Naive thymus-derived CD8-positive, alpha-beta T cell (primary cell): ENCODE measurements at regions not wholly inside any gene's neighbourhood (a gene's known extent, or its start where the extent isn't known, plus 50 kb on each side); places are given as distances from the start of the nearest gene placed in this dataset.
"Not testable (repeated sequence)": the region's sequence is repeated elsewhere in the genome, so short reads cannot be mapped to it uniquely, and the experiment has no call there.

Experiments
- ATAC-seq, 2 donors: fragments of 150-1000 bp; cut with Tn5 transposase in 1 of 2; sonication (Bioruptor Pico), chemical (Tn5 transposase) in 1 of 2; 1 replicate in 1 of 2; 2 replicates in 1 of 2; pipeline ENCODE4 v1.10.0; 2021; ENCODE audit warnings: mild to moderate bottlenecking in 2 of 2, moderate library complexity in 2 of 2
- POLR2A ChIA-PET: fragments of 350-600 bp; sonication (Branson Sonifier 250); formaldehyde crosslinking; loops from one replicate; lab custom pipeline; 2021; ENCODE audit warnings: antibody characterized with exemption; lab: Charles Lee
- DNase-seq, 10 donors: peaks; one replicate each; pipeline versions ENCODE4 v3.0.0 to v3.0.0-alpha.2; 2020 to 2022
- H3K27ac Mint-ChIP-seq, 10 donors: one replicate each; pipeline ENCODE4 v1.8.0; 2020 to 2022; ENCODE audit warnings: mild to moderate bottlenecking in 10 of 10, mixed read lengths in 10 of 10, moderate library complexity in 4 of 10, inconsistent platforms in 1 of 10
- H3K27me3 Mint-ChIP-seq, 5 donors: one replicate each; pipeline ENCODE4 v1.8.0; 2021 to 2022; ENCODE audit warnings: mixed read lengths in 5 of 5
- H3K36me3 Mint-ChIP-seq, 3 donors: one replicate each; pipeline ENCODE4 v1.8.0; 2020 to 2022; ENCODE audit warnings: mixed read lengths in 3 of 3, mild to moderate bottlenecking in 2 of 3, inconsistent platforms in 1 of 3
- H3K4me1 Mint-ChIP-seq, 4 donors: one replicate each; pipeline ENCODE4 v1.8.0; 2021 to 2022; ENCODE audit warnings: mixed read lengths in 4 of 4
- H3K4me3 Mint-ChIP-seq, 10 donors: one replicate each; pipeline ENCODE4 v1.8.0; 2020 to 2022; ENCODE audit warnings: mild to moderate bottlenecking in 10 of 10, mixed read lengths in 10 of 10, moderate library complexity in 6 of 10, inconsistent platforms in 1 of 10
- H3K9me3 Mint-ChIP-seq, 9 donors: one replicate each; pipeline ENCODE4 v1.8.0; 2020 to 2022; ENCODE audit warnings: mixed read lengths in 9 of 9, mild to moderate bottlenecking in 3 of 9, inconsistent platforms in 1 of 9, moderate library complexity in 1 of 9

DNA sequence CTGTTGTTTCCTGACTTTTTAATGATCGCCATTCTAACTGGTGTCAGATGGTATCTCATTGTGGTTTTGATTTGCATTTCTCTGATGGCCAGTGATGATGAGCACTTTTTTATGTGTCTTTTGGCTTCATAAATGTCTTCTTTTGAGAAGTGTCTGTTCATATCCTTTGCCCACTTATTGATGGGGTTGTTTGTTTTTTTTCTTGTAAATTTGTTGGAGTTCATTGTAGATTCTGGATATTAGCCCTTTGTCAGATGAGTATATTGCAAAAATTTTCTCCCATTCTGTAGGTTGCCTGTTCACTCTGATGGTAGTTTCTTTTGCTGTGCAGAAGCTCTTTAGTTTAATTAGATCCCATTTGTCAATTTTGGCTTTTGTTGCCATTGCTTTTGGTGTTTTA lies 1378.7 kb downstream of the FSCB start:
- DNase-seq, H3K4me1 Mint-ChIP-seq, H3K27me3 Mint-ChIP-seq, H3K36me3 Mint-ChIP-seq, H3K27ac Mint-ChIP-seq, H3K4me3 Mint-ChIP-seq, POLR2A ChIA-PET, ATAC-seq: not testable (repeated sequence)
- peaks cover 2 to 17% (median 7%) of the 10 kb centered on the region in 9 donors for H3K9me3 Mint-ChIP-seq

DNA sequence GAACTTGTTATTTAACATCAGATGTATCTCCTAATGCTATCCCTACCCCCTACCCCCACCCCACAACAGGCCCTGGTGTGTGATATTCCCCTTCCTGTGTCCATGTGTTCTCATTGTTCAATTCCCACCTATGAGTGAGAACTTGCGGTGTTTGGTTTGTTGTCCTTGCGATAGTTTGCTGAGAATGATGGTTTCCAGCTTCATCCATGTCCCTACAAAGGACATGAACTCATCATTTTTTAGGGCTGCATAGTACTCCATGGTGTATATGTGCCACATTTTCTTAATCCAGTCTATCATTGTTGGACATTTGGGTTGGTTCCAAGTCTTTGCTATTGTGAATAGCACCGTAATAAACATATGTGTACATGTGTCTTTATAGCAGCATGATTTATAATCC lies 1379.2 kb downstream of the FSCB start:
- H3K4me1 Mint-ChIP-seq, H3K27ac Mint-ChIP-seq, DNase-seq, POLR2A ChIA-PET, H3K27me3 Mint-ChIP-seq, ATAC-seq, H3K4me3 Mint-ChIP-seq, H3K36me3 Mint-ChIP-seq: not testable (repeated sequence)
- peaks cover 1 to 22% (median 7%) of the 10 kb centered on the region in 9 donors for H3K9me3 Mint-ChIP-seq

- Mint-ChIP-seq H3K27me3 (no peaks in the 10 kb centered on the region), H3K27ac (no peak overlapping the region), H3K4me1 (no peaks in the 10 kb centered on the region), H3K9me3 (peaks cover 3 to 20% (median 12%) of the 10 kb centered on the region in 9 donors), H3K36me3 (peaks cover 0 to 8% (median 0%) of the 10 kb centered on the region in 3 donors), H3K4me3 (no peak overlapping the region)
- POLR2A ChIA-PET: no interaction called here
- ATAC-seq (no peak), DNase-seq (no peak)
These were observed 1383.5 kb downstream of the FSCB start for GRCh38 chr14:43123544-43123943.

DNA sequence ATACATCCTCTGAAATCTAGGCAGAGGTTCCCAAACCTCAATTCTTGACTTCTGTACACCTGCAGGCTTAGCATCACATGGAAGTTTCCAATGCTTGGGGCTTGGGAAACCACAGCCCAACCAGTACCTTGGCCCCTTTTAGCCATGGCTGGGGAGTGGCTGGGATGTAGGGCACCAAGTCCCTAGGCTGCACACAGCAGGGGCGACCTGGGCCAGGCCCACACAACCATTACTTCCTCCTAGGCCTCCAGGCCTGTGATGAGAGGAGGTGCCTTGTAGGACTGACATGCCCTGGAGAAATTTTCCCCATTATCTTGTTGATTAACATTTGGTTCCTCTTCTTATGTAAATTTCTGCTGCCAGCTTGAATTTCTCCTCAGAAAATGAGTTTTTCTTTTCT lies 1387.4 kb downstream of the FSCB start:
- no peak overlapping the region for H3K4me3 Mint-ChIP-seq
- no peaks in the 10 kb centered on the region for H3K27me3 Mint-ChIP-seq

GRCh38 chr14:43116341-43116740 lies 1390.7 kb downstream of the FSCB start:
- H3K9me3 Mint-ChIP-seq: peaks cover 3 to 28% (median 12%) of the 10 kb centered on the region in 9 donors
- H3K27ac Mint-ChIP-seq: no peak overlapping the region
- H3K4me3 Mint-ChIP-seq: no peak overlapping the region
- DNase-seq: no peak
- H3K36me3 Mint-ChIP-seq: peaks cover 0 to 8% (median 0%) of the 10 kb centered on the region in 3 donors
- ATAC-seq: no peak
- POLR2A ChIA-PET: no interaction called here
- no peaks in the 10 kb centered on the region for H3K27me3 Mint-ChIP-seq
- no peaks in the 10 kb centered on the region for H3K4me1 Mint-ChIP-seq

More for the DNA sequence above, 1387.4 kb downstream of the FSCB start:
- ATAC-seq: no peak
- DNase-seq: no peak
- POLR2A ChIA-PET: no interaction called here
- peaks cover 0 to 8% (median 0%) of the 10 kb centered on the region in 3 donors for H3K36me3 Mint-ChIP-seq
- no peaks in the 10 kb centered on the region for H3K4me1 Mint-ChIP-seq
- no peak overlapping the region for H3K27ac Mint-ChIP-seq
- H3K9me3 Mint-ChIP-seq: peaks cover 3 to 31% (median 12%) of the 10 kb centered on the region in 9 donors

DNA sequence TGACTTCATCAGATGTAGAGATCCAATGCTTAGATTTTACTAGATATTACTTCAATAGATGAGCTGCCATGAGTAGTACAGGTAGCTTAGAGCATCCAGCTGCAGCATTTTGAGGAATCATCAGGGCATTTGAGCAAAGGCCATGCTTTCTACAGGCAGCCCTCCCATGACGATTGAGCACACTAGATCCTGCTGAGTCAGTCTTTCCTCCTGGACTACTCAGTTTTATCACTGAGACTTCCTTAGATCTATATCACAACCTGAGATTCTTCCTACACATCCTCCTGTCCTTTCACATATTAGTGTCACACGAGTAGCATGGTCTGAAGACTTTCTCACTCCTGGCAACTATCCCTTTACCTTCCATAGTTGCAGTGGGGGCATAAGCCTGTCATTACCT lies 1401.8 kb downstream of the FSCB start:
- H3K36me3 Mint-ChIP-seq: no peaks in the 10 kb centered on the region
- H3K4me1 Mint-ChIP-seq: no peaks in the 10 kb centered on the region
- H3K27ac Mint-ChIP-seq: no peak overlapping the region
- ATAC-seq (no peak), DNase-seq (no peak)
- no peak overlapping the region for H3K4me3 Mint-ChIP-seq
- no peaks in the 10 kb centered on the region for H3K27me3 Mint-ChIP-seq
- peaks cover 0 to 24% (median 11%) of the 10 kb centered on the region in 9 donors for H3K9me3 Mint-ChIP-seq
- POLR2A ChIA-PET: no interaction called here

GRCh38 chr14:43090380-43090779 lies 1416.7 kb downstream of the FSCB start:
- no peak for DNase-seq

DNA sequence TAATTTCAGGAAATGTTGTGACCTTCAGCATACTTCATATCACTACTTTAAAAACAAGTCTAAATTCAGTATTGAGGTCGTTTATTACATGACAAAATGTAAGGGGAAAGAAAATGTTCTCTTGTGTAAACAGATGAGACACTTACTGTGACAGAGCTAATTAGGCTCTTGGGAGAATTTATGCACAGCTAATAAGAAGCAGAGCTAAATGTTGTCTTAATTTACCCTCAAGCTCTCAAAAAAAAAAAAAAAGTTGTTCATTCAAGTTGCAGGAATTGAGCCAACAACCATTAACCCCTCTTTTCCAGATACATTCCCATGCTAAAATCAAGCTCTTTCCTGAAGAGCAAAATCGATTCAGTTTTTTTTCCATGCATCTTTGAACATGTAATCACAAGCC lies 1419.4 kb downstream of the FSCB start:
- Mint-ChIP-seq H3K27me3 (no peaks in the 10 kb centered on the region), H3K36me3 (peaks cover 0 to 3% (median 0%) of the 10 kb centered on the region in 3 donors), H3K27ac (no peak overlapping the region), H3K9me3 (peaks cover 3 to 24% (median 9%) of the 10 kb centered on the region in 9 donors), H3K4me3 (no peak overlapping the region), H3K4me1 (no peaks in the 10 kb centered on the region)
- ATAC-seq: no peak
- no peak for DNase-seq
- POLR2A ChIA-PET: no interaction called here

More at GRCh38 chr14:43090380-43090779, 1416.7 kb downstream of the FSCB start:
- no peak for ATAC-seq
- Mint-ChIP-seq H3K4me1 (no peaks in the 10 kb centered on the region), H3K9me3 (peaks cover 3 to 17% (median 10%) of the 10 kb centered on the region in 9 donors), H3K4me3 (no peak overlapping the region), H3K27ac (no peak overlapping the region), H3K36me3 (no peaks in the 10 kb centered on the region), H3K27me3 (no peaks in the 10 kb centered on the region)
- POLR2A ChIA-PET: no interaction called here

DNA sequence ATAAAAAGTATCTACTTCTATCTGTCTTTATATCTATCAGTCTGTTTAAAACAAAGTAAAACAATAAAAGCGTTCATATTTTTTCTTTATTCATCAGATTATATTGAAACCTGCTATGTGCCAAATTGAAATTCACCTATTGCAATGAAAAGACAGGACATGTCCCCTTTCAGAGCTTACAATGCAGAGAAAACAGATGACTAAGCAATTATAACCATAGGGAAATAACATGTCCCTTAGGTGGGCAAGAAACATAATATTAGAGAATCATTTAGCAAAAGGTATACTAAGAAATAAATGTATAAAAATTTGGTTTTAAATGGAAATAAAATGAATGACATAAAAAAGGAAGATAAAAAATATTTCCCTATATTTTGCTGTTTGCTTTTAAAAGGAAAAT lies 1421.3 kb downstream of the FSCB start:
- no peaks in the 10 kb centered on the region for H3K27me3 Mint-ChIP-seq
- POLR2A ChIA-PET: no interaction called here

GRCh38 chr14:43067372-43067771 lies 1439.7 kb downstream of the FSCB start:
- DNase-seq, H3K36me3 Mint-ChIP-seq, H3K4me1 Mint-ChIP-seq, H3K27ac Mint-ChIP-seq, H3K4me3 Mint-ChIP-seq, H3K27me3 Mint-ChIP-seq, POLR2A ChIA-PET, H3K9me3 Mint-ChIP-seq, ATAC-seq: not testable (repeated sequence)

More for the DNA sequence above, 1421.3 kb downstream of the FSCB start:
- Mint-ChIP-seq H3K27ac (no peak overlapping the region), H3K9me3 (peaks cover 3 to 24% (median 9%) of the 10 kb centered on the region in 9 donors), H3K36me3 (peaks cover 0 to 3% (median 0%) of the 10 kb centered on the region in 3 donors), H3K4me1 (no peaks in the 10 kb centered on the region), H3K4me3 (no peak overlapping the region)
- DNase-seq (no peak), ATAC-seq (no peak)

GRCh38 chr14:43056106-43056505 lies 1449.4 kb downstream of the LRFN5 start:
- peaks cover 0 to 5% (median 0%) of the 10 kb centered on the region in 3 donors for H3K36me3 Mint-ChIP-seq
- no peaks in the 10 kb centered on the region for H3K4me1 Mint-ChIP-seq
- H3K27ac Mint-ChIP-seq: no peak overlapping the region
- POLR2A ChIA-PET: no interaction called here
- H3K27me3 Mint-ChIP-seq: no peaks in the 10 kb centered on the region
- H3K9me3 Mint-ChIP-seq: peaks cover 0 to 28% (median 10%) of the 10 kb centered on the region in 9 donors
- DNase-seq: no peak
- no peak for ATAC-seq
- no peak overlapping the region for H3K4me3 Mint-ChIP-seq

GRCh38 chr14:43052897-43053296 lies 1446.2 kb downstream of the LRFN5 start:
- H3K4me3 Mint-ChIP-seq: no peak overlapping the region
- POLR2A ChIA-PET: no interaction called here
- no peaks in the 10 kb centered on the region for H3K36me3 Mint-ChIP-seq
- DNase-seq (no peak), ATAC-seq (no peak)
- H3K27ac Mint-ChIP-seq: no peak overlapping the region
- peaks cover 0 to 20% (median 5%) of the 10 kb centered on the region in 9 donors for H3K9me3 Mint-ChIP-seq
- no peaks in the 10 kb centered on the region for H3K4me1 Mint-ChIP-seq
- no peaks in the 10 kb centered on the region for H3K27me3 Mint-ChIP-seq

- Mint-ChIP-seq H3K9me3 (peaks cover 0 to 21% (median 5%) of the 10 kb centered on the region in 9 donors), H3K36me3 (no peaks in the 10 kb centered on the region), H3K27ac (no peak overlapping the region), H3K4me3 (no peak overlapping the region), H3K27me3 (no peaks in the 10 kb centered on the region), H3K4me1 (no peaks in the 10 kb centered on the region)
- DNase-seq: no peak
- POLR2A ChIA-PET: no interaction called here
- no peak for ATAC-seq
These were observed 1437.2 kb downstream of the LRFN5 start for GRCh38 chr14:43043850-43044249.

DNA sequence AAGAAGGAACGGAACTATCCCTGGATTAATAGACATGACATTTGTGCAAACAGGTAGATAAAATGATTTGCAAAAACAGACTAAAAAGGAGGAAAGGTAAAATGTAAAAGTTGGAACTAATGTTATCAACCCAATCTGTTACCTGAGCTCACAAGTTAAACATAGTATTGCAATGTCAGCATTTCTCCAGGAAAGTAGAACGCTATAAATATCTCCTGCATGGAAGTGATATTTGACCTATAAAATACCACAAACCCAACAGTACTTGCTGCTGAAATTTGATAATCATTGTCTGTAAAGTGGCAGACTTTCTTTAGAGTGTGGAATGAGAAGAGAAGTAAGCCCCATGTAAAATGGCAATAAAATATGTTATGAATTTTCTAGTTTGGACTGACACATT lies 1435.7 kb downstream of the LRFN5 start:
- H3K4me3 Mint-ChIP-seq: no peak overlapping the region
- ATAC-seq (no peak), DNase-seq (no peak)
- H3K27ac Mint-ChIP-seq: no peak overlapping the region
- H3K27me3 Mint-ChIP-seq: no peaks in the 10 kb centered on the region
- POLR2A ChIA-PET: no interaction called here
- no peaks in the 10 kb centered on the region for H3K36me3 Mint-ChIP-seq
- peaks cover 0 to 21% (median 5%) of the 10 kb centered on the region in 9 donors for H3K9me3 Mint-ChIP-seq
- H3K4me1 Mint-ChIP-seq: no peaks in the 10 kb centered on the region
